Panc1 (cell line): ENCODE measurements at regions not wholly inside any gene's neighbourhood (a gene's known extent, or its start where the extent isn't known, plus 50 kb on each side); places are given as distances from the start of the nearest gene placed in this dataset.

Experiments used
- ATAC-seq: fragments of 200-7000 bp; cut with Tn5 transposase; 2 replicates; pipeline ENCODE4 v1.9.1; 2020; ENCODE audit warnings: mild to moderate bottlenecking, moderate library complexity
- BruUV-seq: library from RNA; stranded (reverse); fragments of 400-500 nt; replicated peaks from 2 replicates; lab custom pipeline; 2021; lab: Mats Ljungman, UMichigan
- CTCF ChIA-PET: fragments of 300-600 bp; sonication (Branson Sonifier 250); formaldehyde crosslinking; loops from one replicate; lab custom pipeline; 2022; ENCODE audit warnings: antibody characterized with exemption; lab: Charles Lee
- POLR2A ChIA-PET: fragments of 300-600 bp; sonication (Branson Sonifier 250); formaldehyde crosslinking; loops from one replicate; lab custom pipeline; 2022; ENCODE audit warnings: antibody characterized with exemption; lab: Charles Lee
- DNase-seq: peaks from one replicate; pipeline ENCODE4 v3.0.0-alpha.2; 2010; ENCODE audit warnings: low read depth, low spot score
- H3K27ac ChIP-seq: 2 replicates; pipeline ENCODE4 v1.5.1; 2011; ENCODE audit warnings: mild to moderate bottlenecking, low read length, inconsistent platforms
- H3K27me3 ChIP-seq: fragments of 200-500 bp; sonication (Bioruptor generic); 2 replicates; pipeline ENCODE4 v1.6.0; 2014; ENCODE audit warnings: low read length, inconsistent platforms; ENCODE audit not compliant: control insufficient read depth, insufficient read depth
- H3K36me3 ChIP-seq: fragments of 200-500 bp; sonication (Bioruptor generic); 2 replicates; pipeline ENCODE4 v1.5.1; 2014; ENCODE audit warnings: inconsistent platforms, mild to moderate bottlenecking, low read length, moderate library complexity; ENCODE audit not compliant: control insufficient read depth, insufficient read depth
- H3K4me1 ChIP-seq: 2 replicates; pipeline ENCODE4 v1.5.1; 2011; ENCODE audit warnings: inconsistent platforms, mild to moderate bottlenecking, low read length, moderate library complexity; ENCODE audit not compliant: control insufficient read depth, insufficient read depth
- H3K4me3 ChIP-seq, 2 experiments: 2 replicates each; pipeline ENCODE4 v1.5.1; 2011 to 2012; ENCODE audit warnings: low read depth in 2 of 2, low read length in 2 of 2, mild to moderate bottlenecking in 2 of 2, inconsistent platforms in 1 of 2, moderate library complexity in 1 of 2
- H3K9me3 ChIP-seq: fragments of 200-500 bp; sonication (Bioruptor generic); 2 replicates; pipeline ENCODE4 v1.5.1; 2014; ENCODE audit warnings: low read depth, mild to moderate bottlenecking, inconsistent platforms, low read length, moderate library complexity; ENCODE audit not compliant: control insufficient read depth, insufficient read depth
- CTCF ChIP-seq: fragments of 450-650 bp; IDR thresholded peaks from 2 replicates; pipeline ENCODE4 v1.5.1; 2017; ENCODE audit warnings: mild to moderate bottlenecking
- POLR2AphosphoS5 ChIP-seq: IDR thresholded peaks from 2 replicates; pipeline ENCODE4 v1.6.1; 2012; ENCODE audit warnings: mild to moderate bottlenecking, low read depth, low read length, moderate library complexity
- SIN3A ChIP-seq: IDR thresholded peaks from 2 replicates; pipeline ENCODE4 v1.6.1; 2012; ENCODE audit warnings: low read depth, mild to moderate bottlenecking, low read length, moderate library complexity, borderline replicate concordance; ENCODE audit not compliant: insufficient read depth
- TCF7L2 ChIP-seq: IDR thresholded peaks from 2 replicates; pipeline ENCODE4 v1.6.1; 2011; ENCODE audit warnings: mild to moderate bottlenecking, low read depth, low read length, inconsistent platforms
- in situ Hi-C: cut with HindIII; loops from 2 replicates; pipeline ENCODE4 v1.10.0; 2016; ENCODE audit warnings: low sequenced_read_pairs, low pct_unique_long_range_greater_than_20kb
- intact Hi-C: fragments of 100-400 bp; cut with micrococcal nuclease; formaldehyde crosslinking; loops from one replicate; pipeline ENCODE4 v1.10.0; 2022; ENCODE audit not compliant: unreplicated experiment

GRCh38 chr7:17044396-17044795 is 162.6 kb upstream of the AGR3 start:
- H3K36me3 ChIP-seq, result no peaks in the 10 kb centered on the region
- H3K4me1 ChIP-seq, result peaks cover 15% of the 10 kb centered on the region
- BruUV-seq, result no TSS peak
- CTCF ChIA-PET, result no interaction called here
- DNase-seq (no peak), ATAC-seq (no peak)
- TF ChIP-seq CTCF, result peak; percentile 21; the same call in 1 of the 2 replicates
- TF ChIP-seq SIN3A, result no peak
- no peaks in the 10 kb centered on the region for H3K27me3 ChIP-seq
- POLR2A ChIA-PET, result no interaction called here
- H3K27ac ChIP-seq, result no peak overlapping the region
- no peak overlapping the region for H3K4me3 ChIP-seq
- intact Hi-C loops, result no loop called here
- in situ Hi-C loops, result no loop called here
- no peaks in the 10 kb centered on the region for H3K9me3 ChIP-seq

GRCh38 chr7:17044861-17045260 is 163.1 kb upstream of the AGR3 start:
- intact Hi-C loops, result no loop called here
- TF ChIP-seq CTCF, result no peak
- Histone ChIP-seq H3K27ac (no peak overlapping the region), H3K27me3 (no peaks in the 10 kb centered on the region), H3K9me3 (no peaks in the 10 kb centered on the region), H3K36me3 (no peaks in the 10 kb centered on the region), H3K4me1 (peaks cover 15% of the 10 kb centered on the region), H3K4me3 (no peak overlapping the region)
- ATAC-seq (no peak), DNase-seq (no peak)
- in situ Hi-C loops, result no loop called here
- ChIA-PET POLR2A (no interaction called here), CTCF (no interaction called here)
- no TSS peak for BruUV-seq

GRCh38 chr7:17046259-17046658 is 164.5 kb upstream of the AGR3 start:
- ChIA-PET CTCF (no interaction called here), POLR2A (no interaction called here)
- H3K4me1 ChIP-seq, result peaks cover 15% of the 10 kb centered on the region
- no peaks in the 10 kb centered on the region for H3K27me3 ChIP-seq
- BruUV-seq, result no TSS peak
- in situ Hi-C loops (no loop called here), intact Hi-C loops (no loop called here)
- TF ChIP-seq SIN3A, result no peak
- TF ChIP-seq POLR2AphosphoS5, result no peak
- no peak for TF ChIP-seq TCF7L2
- no peak for TF ChIP-seq CTCF
- no peaks in the 10 kb centered on the region for H3K9me3 ChIP-seq
- no peak overlapping the region for H3K27ac ChIP-seq
- no peak overlapping the region for H3K4me3 ChIP-seq
- ATAC-seq (no peak), DNase-seq (no peak)
- H3K36me3 ChIP-seq, result no peaks in the 10 kb centered on the region
